Natural killer cell (primary cell): ENCODE measurements at regions not wholly inside any gene's neighbourhood (a gene's known extent, or its start where the extent isn't known, plus 50 kb on each side); places are given as distances from the start of the nearest gene placed in this dataset.

Source experiments
- ATAC-seq, 3 donors: fragments of 150-1000 bp in 2 of 3; fragments of 200-7000 bp in 1 of 3; cut with Tn5 transposase; 1 replicate in 1 of 3; 2 replicates in 2 of 3; pipeline ENCODE4 v1.10.0; 2021; ENCODE audit warnings: mild to moderate bottlenecking in 2 of 3, moderate library complexity in 2 of 3
- DNase-seq, 2 donors: peaks; one replicate each; pipeline versions ENCODE4 v3.0.0 to v3.0.0-alpha.2; 2013 to 2021; ENCODE audit warnings: mixed read lengths in 1 of 2
- H3K27ac ChIP-seq: one replicate; pipeline ENCODE4 v1.5.1; 2013; ENCODE audit warnings: mild to moderate bottlenecking, low read length
- H3K27me3 ChIP-seq: one replicate; pipeline ENCODE4 v1.6.1; 2013; ENCODE audit warnings: low read length; ENCODE audit not compliant: control insufficient read depth, insufficient read depth
- H3K36me3 ChIP-seq: one replicate; pipeline ENCODE4 v1.6.1; 2013; ENCODE audit warnings: low read length; ENCODE audit not compliant: control insufficient read depth, insufficient read depth
- H3K4me1 ChIP-seq: one replicate; pipeline ENCODE4 v1.6.1; 2013; ENCODE audit warnings: low read length; ENCODE audit not compliant: control insufficient read depth, insufficient read depth
- H3K4me3 ChIP-seq: one replicate; pipeline ENCODE4 v1.5.1; 2013; ENCODE audit warnings: low read length
- H3K9me3 ChIP-seq: one replicate; pipeline ENCODE4 v1.6.1; 2013; ENCODE audit warnings: low read length; ENCODE audit not compliant: control insufficient read depth, insufficient read depth
- H3K27ac Mint-ChIP-seq, 2 donors: one replicate each; pipeline ENCODE4 v1.8.0; 2022; ENCODE audit warnings: mild to moderate bottlenecking in 2 of 2, mixed read lengths in 2 of 2, moderate library complexity in 1 of 2
- H3K27me3 Mint-ChIP-seq, 2 donors: one replicate each; pipeline ENCODE4 v1.8.0; 2022; ENCODE audit warnings: low read depth in 2 of 2, mixed read lengths in 2 of 2
- H3K36me3 Mint-ChIP-seq: one replicate; pipeline ENCODE4 v1.8.0; 2022; ENCODE audit warnings: mixed read lengths
- H3K4me1 Mint-ChIP-seq, 2 donors: one replicate each; pipeline ENCODE4 v1.8.0; 2022; ENCODE audit warnings: mixed read lengths in 2 of 2
- H3K4me3 Mint-ChIP-seq: one replicate; pipeline ENCODE4 v1.8.0; 2022; ENCODE audit warnings: mild to moderate bottlenecking, moderate library complexity, mixed read lengths
- H3K9me3 Mint-ChIP-seq, 2 donors: one replicate each; pipeline ENCODE4 v1.8.0; 2022; ENCODE audit warnings: mixed read lengths in 2 of 2
- WGBS: methylation state at CpG from one replicate; pipeline ENCODE4 v1.1.7; 2013; ENCODE audit warnings: missing lambda C conversion rate; ENCODE audit not compliant: insufficient coverage; 5-methylcytosine and 5-hydroxymethylcytosine counted together
- intact Hi-C: fragments of 100-400 bp; cut with micrococcal nuclease; formaldehyde crosslinking; loops from one replicate; pipeline ENCODE4 v1.14.2; 2022
- TF ChIP-seq, protein P1 (sequence below): fragments of 200-600 bp; IDR thresholded peaks from one replicate; pipeline ENCODE4 v1.8.0; 2022; ENCODE audit warnings: antibody characterized with exemption

DNA sequence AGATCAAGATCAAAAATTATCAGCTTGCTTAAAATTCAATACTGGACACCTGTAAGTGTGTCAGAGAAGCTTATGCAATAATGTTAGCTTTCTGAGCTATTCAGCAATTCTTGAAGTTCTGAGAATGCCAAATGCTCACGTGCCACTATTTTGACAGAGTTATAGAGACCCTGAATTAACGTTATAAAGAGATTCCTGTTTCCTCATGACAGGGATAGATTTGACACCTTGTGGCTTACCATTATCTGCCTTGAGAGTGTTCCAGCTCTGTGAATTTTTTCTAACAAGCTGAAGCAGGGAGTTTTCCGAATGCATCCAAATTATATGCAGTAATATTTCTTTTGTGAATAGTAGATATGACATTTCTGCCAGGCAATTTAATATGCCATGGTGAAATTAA, 781.6 kb downstream of the ADGRL2 start:
- no peak for DNase-seq
- intact Hi-C loops = no loop called here
- Mint-ChIP-seq H3K27me3 (no peaks in the 10 kb centered on the region), H3K4me1 (no peaks in the 10 kb centered on the region), H3K36me3 (no peaks in the 10 kb centered on the region), H3K27ac (no peak overlapping the region), H3K4me3 (no peak overlapping the region), H3K9me3 (peaks cover 4% of the 10 kb centered on the region in 2 donors)
- Histone ChIP-seq H3K4me3 (no peak overlapping the region), H3K4me1 (no peaks in the 10 kb centered on the region), H3K9me3 (no peaks in the 10 kb centered on the region), H3K27me3 (no peaks in the 10 kb centered on the region), H3K36me3 (no peaks in the 10 kb centered on the region), H3K27ac (no peak overlapping the region)
- TF ChIP-seq, protein P1, sequence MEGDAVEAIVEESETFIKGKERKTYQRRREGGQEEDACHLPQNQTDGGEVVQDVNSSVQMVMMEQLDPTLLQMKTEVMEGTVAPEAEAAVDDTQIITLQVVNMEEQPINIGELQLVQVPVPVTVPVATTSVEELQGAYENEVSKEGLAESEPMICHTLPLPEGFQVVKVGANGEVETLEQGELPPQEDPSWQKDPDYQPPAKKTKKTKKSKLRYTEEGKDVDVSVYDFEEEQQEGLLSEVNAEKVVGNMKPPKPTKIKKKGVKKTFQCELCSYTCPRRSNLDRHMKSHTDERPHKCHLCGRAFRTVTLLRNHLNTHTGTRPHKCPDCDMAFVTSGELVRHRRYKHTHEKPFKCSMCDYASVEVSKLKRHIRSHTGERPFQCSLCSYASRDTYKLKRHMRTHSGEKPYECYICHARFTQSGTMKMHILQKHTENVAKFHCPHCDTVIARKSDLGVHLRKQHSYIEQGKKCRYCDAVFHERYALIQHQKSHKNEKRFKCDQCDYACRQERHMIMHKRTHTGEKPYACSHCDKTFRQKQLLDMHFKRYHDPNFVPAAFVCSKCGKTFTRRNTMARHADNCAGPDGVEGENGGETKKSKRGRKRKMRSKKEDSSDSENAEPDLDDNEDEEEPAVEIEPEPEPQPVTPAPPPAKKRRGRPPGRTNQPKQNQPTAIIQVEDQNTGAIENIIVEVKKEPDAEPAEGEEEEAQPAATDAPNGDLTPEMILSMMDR = no peak
- ATAC-seq = no peak
- 85% methylated on average over 3 of the region's 3 CpGs for WGBS

DNA sequence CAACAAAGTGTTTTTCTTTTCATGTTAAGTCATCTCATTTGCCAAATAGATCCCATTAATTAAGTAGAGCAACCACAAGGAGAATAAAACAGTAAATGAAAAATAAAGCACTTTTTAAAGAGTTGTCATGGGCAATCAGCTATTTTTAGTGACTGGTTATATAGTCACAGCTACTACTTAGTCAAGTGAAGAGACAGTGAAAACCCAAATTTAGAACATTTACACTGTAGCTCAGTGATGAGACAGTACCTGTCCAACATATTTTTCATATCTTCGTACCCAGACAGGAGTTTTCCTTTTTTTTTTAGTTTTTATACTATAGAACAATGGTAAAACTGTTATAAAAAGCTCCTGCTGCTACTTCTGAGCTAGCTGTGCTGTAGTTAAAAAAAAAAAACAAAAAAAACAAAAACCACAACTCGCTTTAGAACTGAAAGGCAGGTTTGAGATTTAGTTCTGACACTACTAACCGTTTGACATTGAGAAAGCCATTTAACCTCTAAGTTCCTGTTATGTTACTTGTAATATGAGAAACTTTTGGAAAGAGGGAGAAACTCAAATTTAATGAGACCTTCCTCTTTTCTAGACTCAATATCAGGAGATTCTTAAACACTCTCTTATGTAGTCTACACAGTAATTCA, 777.5 kb downstream of the ADGRL2 start:
- H3K27ac Mint-ChIP-seq = no peak overlapping the region
- intact Hi-C loops = no loop called here
- no peaks in the 10 kb centered on the region for H3K36me3 ChIP-seq
- H3K27me3 Mint-ChIP-seq = no peaks in the 10 kb centered on the region
- ATAC-seq = no peak
- WGBS = no CpG with 5 or more reads among the region's 3 CpGs
- DNase-seq = no peak
- H3K9me3 Mint-ChIP-seq = peaks cover 4% of the 10 kb centered on the region in 2 donors
- no peaks in the 10 kb centered on the region for H3K4me1 ChIP-seq
- H3K27me3 ChIP-seq = no peaks in the 10 kb centered on the region
- no peak overlapping the region for H3K4me3 Mint-ChIP-seq
- H3K4me1 Mint-ChIP-seq = no peaks in the 10 kb centered on the region
- no peak overlapping the region for H3K27ac ChIP-seq
- H3K9me3 ChIP-seq = no peaks in the 10 kb centered on the region
- TF ChIP-seq, protein P1 = no peak
- H3K4me3 ChIP-seq = no peak overlapping the region
- no peaks in the 10 kb centered on the region for H3K36me3 Mint-ChIP-seq

DNA sequence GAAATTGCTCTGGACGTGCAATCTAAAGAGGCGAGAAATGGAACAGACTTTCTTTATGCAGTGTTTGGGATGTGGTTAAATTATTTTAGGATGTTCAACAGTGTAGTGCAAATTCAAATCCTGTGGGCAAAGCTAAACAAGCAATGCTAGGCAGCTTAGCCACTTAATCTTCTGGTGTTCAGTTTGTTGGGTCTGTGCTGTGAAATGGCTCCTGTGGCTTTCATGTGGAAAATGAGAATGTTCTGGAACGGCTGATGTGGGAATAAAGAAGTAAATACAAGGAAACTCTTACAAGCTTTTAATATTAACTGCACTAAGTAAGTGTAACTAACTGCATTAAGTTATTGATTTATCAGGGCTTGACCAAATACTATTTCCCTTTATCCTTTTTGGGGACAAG, 766.6 kb downstream of the ADGRL2 start:
- Histone ChIP-seq H3K4me3 (no peak overlapping the region), H3K36me3 (no peaks in the 10 kb centered on the region), H3K27me3 (no peaks in the 10 kb centered on the region), H3K9me3 (no peaks in the 10 kb centered on the region), H3K4me1 (no peaks in the 10 kb centered on the region), H3K27ac (no peak overlapping the region)
- DNase-seq = no peak
- intact Hi-C loops = no loop called here
- H3K27me3 Mint-ChIP-seq = no peaks in the 10 kb centered on the region
- H3K9me3 Mint-ChIP-seq = peaks cover 8 to 11% of the 10 kb centered on the region in 2 donors
- TF ChIP-seq, protein P1 = no peak
- no peak for ATAC-seq
- H3K4me1 Mint-ChIP-seq = no peaks in the 10 kb centered on the region
- 54% methylated on average over 2 of the region's 3 CpGs for WGBS
- H3K36me3 Mint-ChIP-seq = no peaks in the 10 kb centered on the region
- no peak overlapping the region for H3K27ac Mint-ChIP-seq
- no peak overlapping the region for H3K4me3 Mint-ChIP-seq

DNA sequence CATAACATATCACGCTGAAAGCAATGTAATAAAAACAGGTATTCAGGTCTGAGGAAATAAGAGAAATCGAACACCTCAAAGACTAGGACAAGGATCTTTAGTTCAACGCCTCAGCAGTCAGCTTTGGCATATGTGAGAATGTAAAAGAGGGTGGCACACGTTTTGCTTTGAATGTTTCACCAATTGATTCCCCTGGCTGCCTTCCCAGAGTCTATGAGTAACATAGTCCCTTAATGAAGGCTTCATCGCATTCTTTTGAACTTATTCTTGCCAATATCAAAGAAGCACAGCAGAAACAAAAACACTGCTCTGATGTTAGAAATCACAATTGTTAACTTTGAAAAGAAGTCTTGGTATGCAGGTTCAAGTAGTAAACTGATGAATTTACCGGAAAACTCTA, 764.8 kb downstream of the ADGRL2 start:
- ATAC-seq (no peak), DNase-seq (no peak)
- Histone ChIP-seq H3K4me1 (no peaks in the 10 kb centered on the region), H3K4me3 (no peak overlapping the region), H3K36me3 (no peaks in the 10 kb centered on the region), H3K9me3 (no peaks in the 10 kb centered on the region), H3K27me3 (no peaks in the 10 kb centered on the region), H3K27ac (no peak overlapping the region)
- no peaks in the 10 kb centered on the region for H3K36me3 Mint-ChIP-seq
- intact Hi-C loops = no loop called here
- no peaks in the 10 kb centered on the region for H3K27me3 Mint-ChIP-seq
- no peak overlapping the region for H3K27ac Mint-ChIP-seq
- no peak overlapping the region for H3K4me3 Mint-ChIP-seq
- TF ChIP-seq, protein P1 = no peak
- H3K9me3 Mint-ChIP-seq = peaks cover 7 to 9% of the 10 kb centered on the region in 2 donors
- no peaks in the 10 kb centered on the region for H3K4me1 Mint-ChIP-seq
- 85% methylated on average over 5 of the region's 6 CpGs for WGBS
